ENCODE measurements at regions not wholly inside any gene's neighbourhood (a gene's known extent, or its start where the extent isn't known, plus 50 kb on each side); places are given as distances from the start of the nearest gene placed in this dataset.

GRCh38 chr20:57767441-57767840 lies 57.6 kb upstream of the PMEPA1 start:
- TF ChIP-seq SIN3A (IDR thresholded peaks at IDR 0.05; ENCODE audit: borderline replicate concordance, insufficient read depth, low read length) = no peak
- TF ChIP-seq REST (IDR thresholded peaks at IDR 0.05; ENCODE audit: insufficient read depth in 1 of 2, low read depth in 2 of 2, low read length in 2 of 2) = no peak
- TF ChIP-seq FOXP2 (optimal IDR thresholded peaks at IDR 0.05; ENCODE audit: borderline replicate concordance, extremely low read depth, extremely low read length, insufficient read depth) = no peak
- no peak for TF ChIP-seq POLR2AphosphoS5 (IDR thresholded peaks at IDR 0.05; ENCODE audit: low read depth, low read length)
- TF ChIP-seq TAF1 (IDR thresholded peaks at IDR 0.05; ENCODE audit: borderline replicate concordance, insufficient read depth, low read length) = no peak
